ENCODE measurements at regions not wholly inside any gene's neighbourhood (a gene's known extent, or its start where the extent isn't known, plus 50 kb on each side); places are given as distances from the start of the nearest gene placed in this dataset.

DNA sequence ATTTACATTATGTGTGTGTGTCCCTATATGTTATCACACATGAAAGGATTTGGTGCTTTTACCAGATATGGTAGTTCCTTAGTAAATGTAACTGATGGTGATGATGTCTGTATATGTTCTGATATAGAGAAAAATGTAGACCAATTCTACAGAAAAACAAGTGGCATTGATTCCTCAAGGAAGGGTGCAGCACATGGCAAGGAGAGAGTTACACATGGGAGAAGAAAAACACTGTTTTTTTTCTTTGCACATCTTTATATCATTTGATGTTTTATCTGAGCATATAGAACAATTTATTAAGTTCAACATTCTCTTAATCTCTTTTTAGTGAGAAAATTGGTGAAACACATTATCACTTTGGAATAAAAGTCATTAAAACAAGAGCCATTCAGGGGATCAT is 535.0 kb upstream of the KLF4 start (continued):
- TF ChIP-seq, protein P1, sequence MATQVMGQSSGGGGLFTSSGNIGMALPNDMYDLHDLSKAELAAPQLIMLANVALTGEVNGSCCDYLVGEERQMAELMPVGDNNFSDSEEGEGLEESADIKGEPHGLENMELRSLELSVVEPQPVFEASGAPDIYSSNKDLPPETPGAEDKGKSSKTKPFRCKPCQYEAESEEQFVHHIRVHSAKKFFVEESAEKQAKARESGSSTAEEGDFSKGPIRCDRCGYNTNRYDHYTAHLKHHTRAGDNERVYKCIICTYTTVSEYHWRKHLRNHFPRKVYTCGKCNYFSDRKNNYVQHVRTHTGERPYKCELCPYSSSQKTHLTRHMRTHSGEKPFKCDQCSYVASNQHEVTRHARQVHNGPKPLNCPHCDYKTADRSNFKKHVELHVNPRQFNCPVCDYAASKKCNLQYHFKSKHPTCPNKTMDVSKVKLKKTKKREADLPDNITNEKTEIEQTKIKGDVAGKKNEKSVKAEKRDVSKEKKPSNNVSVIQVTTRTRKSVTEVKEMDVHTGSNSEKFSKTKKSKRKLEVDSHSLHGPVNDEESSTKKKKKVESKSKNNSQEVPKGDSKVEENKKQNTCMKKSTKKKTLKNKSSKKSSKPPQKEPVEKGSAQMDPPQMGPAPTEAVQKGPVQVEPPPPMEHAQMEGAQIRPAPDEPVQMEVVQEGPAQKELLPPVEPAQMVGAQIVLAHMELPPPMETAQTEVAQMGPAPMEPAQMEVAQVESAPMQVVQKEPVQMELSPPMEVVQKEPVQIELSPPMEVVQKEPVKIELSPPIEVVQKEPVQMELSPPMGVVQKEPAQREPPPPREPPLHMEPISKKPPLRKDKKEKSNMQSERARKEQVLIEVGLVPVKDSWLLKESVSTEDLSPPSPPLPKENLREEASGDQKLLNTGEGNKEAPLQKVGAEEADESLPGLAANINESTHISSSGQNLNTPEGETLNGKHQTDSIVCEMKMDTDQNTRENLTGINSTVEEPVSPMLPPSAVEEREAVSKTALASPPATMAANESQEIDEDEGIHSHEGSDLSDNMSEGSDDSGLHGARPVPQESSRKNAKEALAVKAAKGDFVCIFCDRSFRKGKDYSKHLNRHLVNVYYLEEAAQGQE (IDR thresholded peaks at IDR 0.05; ENCODE audit: unreplicated experiment): no peak
- TF ChIP-seq CREB1 (CRISPR knock-in tag; IDR thresholded peaks at IDR 0.05; ENCODE audit: low read depth) (no peak), STAT1 (IDR thresholded peaks at IDR 0.05; ENCODE audit: unreplicated experiment) (no peak), NANOG (IDR thresholded peaks at IDR 0.05; ENCODE audit: borderline replicate concordance) (no peak), EZH2phosphoT487 (IDR thresholded peaks at IDR 0.05; ENCODE audit: unreplicated experiment) (no peak), EZH2 (IDR thresholded peaks at IDR 0.05; ENCODE audit: low read depth, unreplicated experiment) (no peak), JUNB (IDR thresholded peaks at IDR 0.05; ENCODE audit: unreplicated experiment) (no peak), POLR2AphosphoS5 (IDR thresholded peaks at IDR 0.05; ENCODE audit: low read depth) (no peak)
- TF ChIP-seq, protein P2, sequence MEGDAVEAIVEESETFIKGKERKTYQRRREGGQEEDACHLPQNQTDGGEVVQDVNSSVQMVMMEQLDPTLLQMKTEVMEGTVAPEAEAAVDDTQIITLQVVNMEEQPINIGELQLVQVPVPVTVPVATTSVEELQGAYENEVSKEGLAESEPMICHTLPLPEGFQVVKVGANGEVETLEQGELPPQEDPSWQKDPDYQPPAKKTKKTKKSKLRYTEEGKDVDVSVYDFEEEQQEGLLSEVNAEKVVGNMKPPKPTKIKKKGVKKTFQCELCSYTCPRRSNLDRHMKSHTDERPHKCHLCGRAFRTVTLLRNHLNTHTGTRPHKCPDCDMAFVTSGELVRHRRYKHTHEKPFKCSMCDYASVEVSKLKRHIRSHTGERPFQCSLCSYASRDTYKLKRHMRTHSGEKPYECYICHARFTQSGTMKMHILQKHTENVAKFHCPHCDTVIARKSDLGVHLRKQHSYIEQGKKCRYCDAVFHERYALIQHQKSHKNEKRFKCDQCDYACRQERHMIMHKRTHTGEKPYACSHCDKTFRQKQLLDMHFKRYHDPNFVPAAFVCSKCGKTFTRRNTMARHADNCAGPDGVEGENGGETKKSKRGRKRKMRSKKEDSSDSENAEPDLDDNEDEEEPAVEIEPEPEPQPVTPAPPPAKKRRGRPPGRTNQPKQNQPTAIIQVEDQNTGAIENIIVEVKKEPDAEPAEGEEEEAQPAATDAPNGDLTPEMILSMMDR (conservative IDR thresholded peaks at IDR 0.05; ENCODE audit: low read depth in 2 of 2): no peak
- TF ChIP-seq, protein P3, sequence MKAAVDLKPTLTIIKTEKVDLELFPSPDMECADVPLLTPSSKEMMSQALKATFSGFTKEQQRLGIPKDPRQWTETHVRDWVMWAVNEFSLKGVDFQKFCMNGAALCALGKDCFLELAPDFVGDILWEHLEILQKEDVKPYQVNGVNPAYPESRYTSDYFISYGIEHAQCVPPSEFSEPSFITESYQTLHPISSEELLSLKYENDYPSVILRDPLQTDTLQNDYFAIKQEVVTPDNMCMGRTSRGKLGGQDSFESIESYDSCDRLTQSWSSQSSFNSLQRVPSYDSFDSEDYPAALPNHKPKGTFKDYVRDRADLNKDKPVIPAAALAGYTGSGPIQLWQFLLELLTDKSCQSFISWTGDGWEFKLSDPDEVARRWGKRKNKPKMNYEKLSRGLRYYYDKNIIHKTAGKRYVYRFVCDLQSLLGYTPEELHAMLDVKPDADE (IDR thresholded peaks at IDR 0.05): no peak

DNA sequence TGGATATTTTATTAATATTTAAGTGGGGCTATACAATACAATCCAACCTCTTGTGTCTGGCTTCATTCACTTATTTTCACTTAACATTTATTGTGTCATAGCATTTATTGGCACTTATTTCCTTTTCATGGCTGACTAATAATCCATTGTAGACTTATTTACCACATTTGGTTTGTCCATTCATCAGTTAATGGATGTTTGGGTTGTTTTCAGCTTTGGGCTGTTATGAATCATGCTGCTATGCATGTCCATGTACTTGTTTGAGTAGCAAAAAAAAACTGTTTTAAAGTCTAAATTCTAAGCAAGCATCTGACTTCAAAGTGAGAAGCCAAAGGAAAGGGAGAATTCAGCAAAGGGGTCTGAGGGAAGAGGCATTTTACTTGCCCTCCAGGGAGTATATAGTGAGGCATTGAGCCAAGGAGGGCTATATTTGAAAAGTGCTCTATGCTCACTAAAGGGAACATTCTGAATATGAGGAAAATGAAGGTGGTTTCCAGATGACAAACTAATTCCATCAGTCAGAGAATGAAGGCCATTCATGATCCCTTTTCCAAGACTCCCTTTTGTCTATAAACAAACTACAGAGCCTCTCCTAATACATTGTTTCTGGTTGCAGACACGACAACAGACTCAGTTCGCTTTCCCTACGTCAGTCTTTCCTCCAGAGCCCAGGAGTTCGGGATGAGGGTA is 532.8 kb upstream of the KLF4 start:
- Histone ChIP-seq H3K9me2 (ENCODE audit: insufficient read depth) (peaks cover 27% of the 10 kb centered on the region; the same call in 1 of the 2 replicates), H3K27me3 (ENCODE audit: insufficient read depth) (no peaks in the 10 kb centered on the region), H3K4me2 (no peak overlapping the region), H3K27ac (ENCODE audit: low read depth) (no peak overlapping the region), H3F3A (replicated peaks; ENCODE audit: low read depth) (no peaks in the 10 kb centered on the region), H3K4me3 (no peak overlapping the region), H3K79me2 (replicated peaks; ENCODE audit: insufficient read depth) (no peaks in the 10 kb centered on the region), H2AFZ (no peak overlapping the region), H3K4me1 (ENCODE audit: insufficient read depth) (peaks cover 13% of the 10 kb centered on the region), H4K20me1 (replicated peaks; ENCODE audit: insufficient read depth) (no peaks in the 10 kb centered on the region), H3K36me3 (ENCODE audit: insufficient read depth) (0 out of 2 replicates have a peak, but pooled peaks cover 3% of the 10 kb centered on the region)
- no peak overlapping the region for H3K4me3 Mint-ChIP-seq
- TF ChIP-seq POLR2AphosphoS5 (IDR thresholded peaks at IDR 0.05; ENCODE audit: low read depth) (no peak), EZH2phosphoT487 (IDR thresholded peaks at IDR 0.05; ENCODE audit: unreplicated experiment) (no peak)
- TF ChIP-seq, protein P3 (IDR thresholded peaks at IDR 0.05): no peak
- DNase-seq (ENCODE audit: low spot score): no peak
- H3K4me1 Mint-ChIP-seq: peaks cover 17% of the 10 kb centered on the region
- no peak for ATAC-seq
- H3K9me3 Mint-ChIP-seq: peaks cover 3% of the 10 kb centered on the region; the same call in 2 of the 3 replicates
- no peaks in the 10 kb centered on the region for H3K27me3 Mint-ChIP-seq (ENCODE audit: insufficient read depth, low read depth, poor library complexity)
- no peak overlapping the region for H3K27ac Mint-ChIP-seq
- H3K36me3 Mint-ChIP-seq (ENCODE audit: low read depth): peaks cover 2% of the 10 kb centered on the region; the same call in 1 of the 3 replicates

Measured in GM23338 (cell line).